ENCODE measurements at regions not wholly inside any gene's neighbourhood (a gene's known extent, or its start where the extent isn't known, plus 50 kb on each side); places are given as distances from the start of the nearest gene placed in this dataset.

GRCh38 chr9:80049096-80049782 is 477.5 kb downstream of the TLE4 start:
- Histone ChIP-seq H3K36me3 (ENCODE audit: control insufficient read depth in 2 of 2, extremely low read depth in 1 of 2, insufficient read depth in 2 of 2, low read length in 2 of 2) (no peaks in the 10 kb centered on the region), H3K4me3 (ENCODE audit: control insufficient read depth in 2 of 3, extremely low read depth in 1 of 3, insufficient read depth in 2 of 3, low read depth in 1 of 3, low read length in 3 of 3) (no peak overlapping the region), H3K27me3 (ENCODE audit: control insufficient read depth, extremely low read depth, insufficient read depth, low read length) (no peaks in the 10 kb centered on the region), H3K9ac (ENCODE audit: control insufficient read depth, extremely low read depth, insufficient read depth, low read length) (no peak overlapping the region), H3K9me3 (ENCODE audit: control insufficient read depth, low read depth, low read length) (no peaks in the 10 kb centered on the region), H3K4me1 (ENCODE audit: control insufficient read depth, extremely low read depth, insufficient read depth, low read length) (no peaks in the 10 kb centered on the region), H3K27ac (ENCODE audit: control insufficient read depth, insufficient read depth, low read length) (no peak overlapping the region), H4K20me1 (ENCODE audit: control insufficient read depth, extremely low read depth, insufficient read depth, low read length) (no peaks in the 10 kb centered on the region), H3K79me2 (ENCODE audit: control insufficient read depth, insufficient read depth, low read length) (no peaks in the 10 kb centered on the region), H3K9me1 (ENCODE audit: control insufficient read depth, extremely low read depth, insufficient read depth, low read length) (no peaks in the 10 kb centered on the region), H2AFZ (ENCODE audit: control insufficient read depth, low read length) (no peak overlapping the region), H3K4me2 (ENCODE audit: control insufficient read depth, extremely low read depth, insufficient read depth, low read depth, low read length) (no peak overlapping the region)
- DNase-seq (ENCODE audit: low read depth, low spot score) (no peak), FAIRE-seq (no peak)
- dilution Hi-C loops (cut with MboI; ENCODE audit: extremely low pct_ligation_motif_present, low sequenced_read_pairs): no loop called here
- TF ChIP-seq EZH2 (IDR thresholded peaks at IDR 0.05; ENCODE audit: low read length) (no peak), CTCF (optimal IDR thresholded peaks at IDR 0.05 in 1 of 3, IDR thresholded peaks at IDR 0.05 in 1 of 3, conservative IDR thresholded peaks at IDR 0.05 in 1 of 3; ENCODE audit: extremely low read depth in 1 of 3, insufficient read depth in 2 of 3, low read length in 3 of 3) (no peak)

- no peaks in the 10 kb centered on the region for H3K27me3 ChIP-seq (ENCODE audit: control insufficient read depth, extremely low read depth, insufficient read depth, low read length)
- no peak overlapping the region for H3K4me2 ChIP-seq (ENCODE audit: control insufficient read depth, extremely low read depth, insufficient read depth, low read depth, low read length)
- H3K4me3 ChIP-seq (ENCODE audit: control insufficient read depth in 2 of 3, extremely low read depth in 1 of 3, insufficient read depth in 2 of 3, low read depth in 1 of 3, low read length in 3 of 3): no peak overlapping the region
- no peak for FAIRE-seq
- no peaks in the 10 kb centered on the region for H3K36me3 ChIP-seq (ENCODE audit: control insufficient read depth in 2 of 2, extremely low read depth in 1 of 2, insufficient read depth in 2 of 2, low read length in 2 of 2)
- no peaks in the 10 kb centered on the region for H4K20me1 ChIP-seq (ENCODE audit: control insufficient read depth, extremely low read depth, insufficient read depth, low read length)
- no peaks in the 10 kb centered on the region for H3K9me1 ChIP-seq (ENCODE audit: control insufficient read depth, extremely low read depth, insufficient read depth, low read length)
- no peak for DNase-seq (ENCODE audit: low read depth, low spot score)
- H3K79me2 ChIP-seq (ENCODE audit: control insufficient read depth, insufficient read depth, low read length): no peaks in the 10 kb centered on the region
- TF ChIP-seq CTCF (optimal IDR thresholded peaks at IDR 0.05 in 1 of 3, IDR thresholded peaks at IDR 0.05 in 1 of 3, conservative IDR thresholded peaks at IDR 0.05 in 1 of 3; ENCODE audit: extremely low read depth in 1 of 3, insufficient read depth in 2 of 3, low read length in 3 of 3) (no peak), EZH2 (IDR thresholded peaks at IDR 0.05; ENCODE audit: low read length) (no peak)
- dilution Hi-C loops (cut with MboI; ENCODE audit: extremely low pct_ligation_motif_present, low sequenced_read_pairs): no loop called here
- no peak overlapping the region for H3K9ac ChIP-seq (ENCODE audit: control insufficient read depth, extremely low read depth, insufficient read depth, low read length)
- no peak overlapping the region for H3K27ac ChIP-seq (ENCODE audit: control insufficient read depth, insufficient read depth, low read length)
- H3K9me3 ChIP-seq (ENCODE audit: control insufficient read depth, low read depth, low read length): no peaks in the 10 kb centered on the region
- H2AFZ ChIP-seq (ENCODE audit: control insufficient read depth, low read length): no peak overlapping the region
- H3K4me1 ChIP-seq (ENCODE audit: control insufficient read depth, extremely low read depth, insufficient read depth, low read length): no peaks in the 10 kb centered on the region
Measured at GRCh38 chr9:80046481-80046880, 474.7 kb downstream of the TLE4 start.
